ENCODE measurements at regions not wholly inside any gene's neighbourhood (a gene's known extent, or its start where the extent isn't known, plus 50 kb on each side); places are given as distances from the start of the nearest gene placed in this dataset.
A peak's percentile ranks its signal among the peaks of the same experiment; 100 is the strongest.

DNA sequence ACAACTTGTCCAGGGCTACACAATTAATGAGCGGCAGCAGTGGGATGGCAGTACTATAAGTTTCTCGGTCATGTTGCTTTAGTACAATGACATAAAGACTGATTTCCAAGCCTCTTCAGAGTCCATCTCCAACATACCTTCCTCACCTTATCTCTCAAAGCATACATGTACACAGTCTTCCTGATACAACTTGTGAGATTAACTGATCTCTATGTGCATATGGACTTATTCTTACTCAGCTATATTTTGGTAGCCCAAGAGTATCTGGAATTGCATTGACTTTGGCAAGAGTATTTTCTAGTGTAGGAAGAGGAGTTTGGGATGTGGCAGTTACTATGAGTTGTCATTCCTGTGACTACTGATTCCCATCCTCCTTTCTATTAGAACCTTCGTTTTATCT lies 575.0 kb downstream of the EDEM1 start (continued):
- TF ChIP-seq MTF1 (CRISPR knock-in tag; IDR thresholded peaks at IDR 0.05; ENCODE audit: borderline replicate concordance), result no peak
- TF ChIP-seq NRF1 (conservative IDR thresholded peaks at IDR 0.05 in 1 of 2, IDR thresholded peaks at IDR 0.05 in 1 of 2), result no peak
- TF ChIP-seq ZNF354B (CRISPR knock-in tag; IDR thresholded peaks at IDR 0.05), result no peak
- TF ChIP-seq TRIM24 (IDR thresholded peaks at IDR 0.05), result peak; percentile 27 to 36; a peak in 2 of 4 replicates
- TF ChIP-seq NR1H2 (CRISPR knock-in tag; IDR thresholded peaks at IDR 0.05), result no peak
- TF ChIP-seq RUNX1 (IDR thresholded peaks at IDR 0.05; ENCODE audit: low read depth), result no peak
- TF ChIP-seq DPF2 (IDR thresholded peaks at IDR 0.05), result peak; percentile 57; the same call in 1 of the 2 replicates
- TF ChIP-seq KLF16 (IDR thresholded peaks at IDR 0.05), result peak; percentile 41; the same call in 1 of the 2 replicates
- TF ChIP-seq RCOR1 (IDR thresholded peaks at IDR 0.05; ENCODE audit: borderline replicate concordance in 1 of 2, low read depth in 2 of 2, low read length in 2 of 2), result peak in 1 of 2 experiments; percentile 51; a peak in 1 of 4 replicates
- TF ChIP-seq TSC22D4 (tag; IDR thresholded peaks at IDR 0.05), result no peak
- TF ChIP-seq, protein P1, sequence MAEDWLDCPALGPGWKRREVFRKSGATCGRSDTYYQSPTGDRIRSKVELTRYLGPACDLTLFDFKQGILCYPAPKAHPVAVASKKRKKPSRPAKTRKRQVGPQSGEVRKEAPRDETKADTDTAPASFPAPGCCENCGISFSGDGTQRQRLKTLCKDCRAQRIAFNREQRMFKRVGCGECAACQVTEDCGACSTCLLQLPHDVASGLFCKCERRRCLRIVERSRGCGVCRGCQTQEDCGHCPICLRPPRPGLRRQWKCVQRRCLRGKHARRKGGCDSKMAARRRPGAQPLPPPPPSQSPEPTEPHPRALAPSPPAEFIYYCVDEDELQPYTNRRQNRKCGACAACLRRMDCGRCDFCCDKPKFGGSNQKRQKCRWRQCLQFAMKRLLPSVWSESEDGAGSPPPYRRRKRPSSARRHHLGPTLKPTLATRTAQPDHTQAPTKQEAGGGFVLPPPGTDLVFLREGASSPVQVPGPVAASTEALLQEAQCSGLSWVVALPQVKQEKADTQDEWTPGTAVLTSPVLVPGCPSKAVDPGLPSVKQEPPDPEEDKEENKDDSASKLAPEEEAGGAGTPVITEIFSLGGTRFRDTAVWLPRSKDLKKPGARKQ (CRISPR knock-in tag; IDR thresholded peaks at IDR 0.05), result no peak
- TF ChIP-seq CTBP1 (IDR thresholded peaks at IDR 0.05; ENCODE audit: borderline replicate concordance), result peak; percentile 36; the same call in 1 of the 2 replicates
- no peak for TF ChIP-seq HDAC2 (IDR thresholded peaks at IDR 0.05)
- TF ChIP-seq CREBBP (IDR thresholded peaks at IDR 0.05; ENCODE audit: low read depth, low read length), result no peak
- TF ChIP-seq TBP (optimal IDR thresholded peaks at IDR 0.05; ENCODE audit: low read depth, low read length), result no peak
- TF ChIP-seq HMG20A (CRISPR knock-in tag; conservative IDR thresholded peaks at IDR 0.05), result no peak
- peak; percentile 68 for TF ChIP-seq TCF3 (CRISPR knock-in tag; IDR thresholded peaks at IDR 0.05)
- peak; percentile 51 for TF ChIP-seq FOXM1 (IDR thresholded peaks at IDR 0.05; ENCODE audit: low read depth)
- TF ChIP-seq FOXM1 (CRISPR knock-in tag; IDR thresholded peaks at IDR 0.05; ENCODE audit: low read depth), result no peak
- no peak for TF ChIP-seq ZNF217 (CRISPR knock-in tag; IDR thresholded peaks at IDR 0.05)
- peak; percentile 87 for TF ChIP-seq TEAD4 (IDR thresholded peaks at IDR 0.05; ENCODE audit: low read length)
- TF ChIP-seq TEAD4 (CRISPR knock-in tag; IDR thresholded peaks at IDR 0.05; ENCODE audit: borderline replicate concordance), result no peak
- peak; percentile 81 for TF ChIP-seq CBFA2T3 (IDR thresholded peaks at IDR 0.05)
- TF ChIP-seq SOX6 (IDR thresholded peaks at IDR 0.05), result peak; percentile 47; the same call in 1 of the 2 replicates
- no peak for TF ChIP-seq MEF2A (IDR thresholded peaks at IDR 0.05; ENCODE audit: control insufficient read depth, low read depth, low read length)
- peak; percentile 29; the same call in 1 of the 2 replicates for TF ChIP-seq NFE2 (IDR thresholded peaks at IDR 0.05; ENCODE audit: low read depth)
- TF ChIP-seq, protein P2, sequence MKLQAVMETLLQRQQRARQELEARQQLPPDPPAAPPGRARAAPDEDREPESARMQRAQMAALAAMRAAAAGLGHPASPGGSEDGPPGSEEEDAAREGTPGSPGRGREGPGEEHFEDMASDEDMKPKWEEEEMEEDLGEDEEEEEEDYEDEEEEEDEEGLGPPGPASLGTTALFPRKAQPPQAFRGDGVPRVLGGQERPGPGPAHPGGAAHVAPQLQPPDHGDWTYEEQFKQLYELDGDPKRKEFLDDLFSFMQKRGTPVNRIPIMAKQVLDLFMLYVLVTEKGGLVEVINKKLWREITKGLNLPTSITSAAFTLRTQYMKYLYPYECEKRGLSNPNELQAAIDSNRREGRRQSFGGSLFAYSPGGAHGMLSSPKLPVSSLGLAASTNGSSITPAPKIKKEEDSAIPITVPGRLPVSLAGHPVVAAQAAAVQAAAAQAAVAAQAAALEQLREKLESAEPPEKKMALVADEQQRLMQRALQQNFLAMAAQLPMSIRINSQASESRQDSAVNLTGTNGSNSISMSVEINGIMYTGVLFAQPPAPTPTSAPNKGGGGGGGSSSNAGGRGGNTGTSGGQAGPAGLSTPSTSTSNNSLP (IDR thresholded peaks at IDR 0.05; ENCODE audit: borderline replicate concordance, low read depth, low read length), result 0 out of 2 replicates have a peak, but pooled peaks have one; percentile 46
- TF ChIP-seq, protein P3, sequence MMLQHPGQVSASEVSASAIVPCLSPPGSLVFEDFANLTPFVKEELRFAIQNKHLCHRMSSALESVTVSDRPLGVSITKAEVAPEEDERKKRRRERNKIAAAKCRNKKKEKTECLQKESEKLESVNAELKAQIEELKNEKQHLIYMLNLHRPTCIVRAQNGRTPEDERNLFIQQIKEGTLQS (IDR thresholded peaks at IDR 0.05), result no peak
- TF ChIP-seq, protein P3 (CRISPR knock-in tag; conservative IDR thresholded peaks at IDR 0.05), result no peak
- TF ChIP-seq MAFK (IDR thresholded peaks at IDR 0.05; ENCODE audit: low read length), result peak; percentile 31; the same call in 1 of the 2 replicates
- TF ChIP-seq MAFG (tag; conservative IDR thresholded peaks at IDR 0.05), result peak; percentile 58; the same call in 1 of the 2 replicates
